Type B pancreatic cell (in vitro differentiated cells): ENCODE measurements at regions not wholly inside any gene's neighbourhood (a gene's known extent, or its start where the extent isn't known, plus 50 kb on each side); places are given as distances from the start of the nearest gene placed in this dataset.

Experiments used
- DNase-seq: peaks from one replicate; pipeline ENCODE4 v3.0.0; 2021; ENCODE audit warnings: mixed read lengths; ENCODE audit not compliant: unreplicated experiment; ENCODE audit errors: extremely low spot score
- H3K27ac Mint-ChIP-seq: 2 replicates; pipeline ENCODE4 v1.8.0; 2021; ENCODE audit warnings: mild to moderate bottlenecking, mixed read lengths
- H3K27me3 Mint-ChIP-seq: 2 replicates; pipeline ENCODE4 v1.8.0; 2021; ENCODE audit warnings: mixed read lengths
- H3K36me3 Mint-ChIP-seq: 2 replicates; pipeline ENCODE4 v1.8.0; 2021; ENCODE audit warnings: mixed read lengths
- H3K4me1 Mint-ChIP-seq: one replicate; pipeline ENCODE4 v1.8.0; 2021; ENCODE audit warnings: mixed read lengths; ENCODE audit not compliant: unreplicated experiment
- H3K4me3 Mint-ChIP-seq: 2 replicates; pipeline ENCODE4 v1.8.0; 2021; ENCODE audit warnings: mild to moderate bottlenecking, mixed read lengths
- H3K9me3 Mint-ChIP-seq: 2 replicates; pipeline ENCODE4 v1.8.0; 2021; ENCODE audit warnings: mixed read lengths
- TF ChIP-seq, protein P1 (sequence below): fragments of 200-600 bp; sonication (generic); conservative IDR thresholded peaks from 2 replicates; pipeline ENCODE4 v1.5.0; 2021; ENCODE audit warnings: antibody characterized with exemption, mild to moderate bottlenecking

- H3K4me1 Mint-ChIP-seq, result no peaks in the 10 kb centered on the region
- H3K4me3 Mint-ChIP-seq, result no peak overlapping the region
- H3K27ac Mint-ChIP-seq, result no peak overlapping the region
- H3K36me3 Mint-ChIP-seq, result no peaks in the 10 kb centered on the region
- no peaks in the 10 kb centered on the region for H3K9me3 Mint-ChIP-seq
- no peaks in the 10 kb centered on the region for H3K27me3 Mint-ChIP-seq
- no peak for DNase-seq
- TF ChIP-seq, protein P1, sequence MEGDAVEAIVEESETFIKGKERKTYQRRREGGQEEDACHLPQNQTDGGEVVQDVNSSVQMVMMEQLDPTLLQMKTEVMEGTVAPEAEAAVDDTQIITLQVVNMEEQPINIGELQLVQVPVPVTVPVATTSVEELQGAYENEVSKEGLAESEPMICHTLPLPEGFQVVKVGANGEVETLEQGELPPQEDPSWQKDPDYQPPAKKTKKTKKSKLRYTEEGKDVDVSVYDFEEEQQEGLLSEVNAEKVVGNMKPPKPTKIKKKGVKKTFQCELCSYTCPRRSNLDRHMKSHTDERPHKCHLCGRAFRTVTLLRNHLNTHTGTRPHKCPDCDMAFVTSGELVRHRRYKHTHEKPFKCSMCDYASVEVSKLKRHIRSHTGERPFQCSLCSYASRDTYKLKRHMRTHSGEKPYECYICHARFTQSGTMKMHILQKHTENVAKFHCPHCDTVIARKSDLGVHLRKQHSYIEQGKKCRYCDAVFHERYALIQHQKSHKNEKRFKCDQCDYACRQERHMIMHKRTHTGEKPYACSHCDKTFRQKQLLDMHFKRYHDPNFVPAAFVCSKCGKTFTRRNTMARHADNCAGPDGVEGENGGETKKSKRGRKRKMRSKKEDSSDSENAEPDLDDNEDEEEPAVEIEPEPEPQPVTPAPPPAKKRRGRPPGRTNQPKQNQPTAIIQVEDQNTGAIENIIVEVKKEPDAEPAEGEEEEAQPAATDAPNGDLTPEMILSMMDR, result no peak
Measured at GRCh38 chr7:19872094-19872493, 98.7 kb upstream of the TMEM196 start.

GRCh38 chr7:19871102-19871501 lies 97.7 kb upstream of the TMEM196 start:
- TF ChIP-seq, protein P1, result no peak
- no peaks in the 10 kb centered on the region for H3K4me1 Mint-ChIP-seq
- H3K27ac Mint-ChIP-seq, result no peak overlapping the region
- H3K9me3 Mint-ChIP-seq, result no peaks in the 10 kb centered on the region
- no peaks in the 10 kb centered on the region for H3K36me3 Mint-ChIP-seq
- no peak for DNase-seq
- no peaks in the 10 kb centered on the region for H3K27me3 Mint-ChIP-seq
- no peak overlapping the region for H3K4me3 Mint-ChIP-seq

DNA sequence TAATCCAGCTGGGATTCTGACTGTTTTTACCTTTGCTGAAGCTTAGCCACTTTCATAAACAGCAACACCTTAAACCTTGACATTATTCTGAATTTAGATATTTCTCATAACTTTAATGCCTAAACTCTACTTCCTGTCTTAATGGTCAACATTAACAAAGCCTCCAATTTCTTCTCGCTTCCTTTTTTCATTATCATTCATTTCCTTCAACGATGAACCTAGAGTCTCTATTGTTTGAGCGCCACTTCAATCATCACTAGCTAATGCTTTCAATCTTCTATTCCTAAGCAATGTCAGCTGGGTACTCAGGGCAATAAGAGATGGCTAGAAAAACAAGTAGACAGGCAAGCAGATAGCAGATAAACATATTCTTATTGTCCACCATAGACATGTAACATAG lies 96.6 kb upstream of the TMEM196 start:
- Mint-ChIP-seq H3K36me3 (no peaks in the 10 kb centered on the region), H3K27ac (no peak overlapping the region), H3K27me3 (no peaks in the 10 kb centered on the region), H3K4me1 (no peaks in the 10 kb centered on the region), H3K4me3 (no peak overlapping the region), H3K9me3 (no peaks in the 10 kb centered on the region)
- TF ChIP-seq, protein P1, result no peak
- DNase-seq, result no peak

- H3K4me1 Mint-ChIP-seq, result no peaks in the 10 kb centered on the region
- DNase-seq, result no peak
- H3K4me3 Mint-ChIP-seq, result no peak overlapping the region
- H3K27ac Mint-ChIP-seq, result no peak overlapping the region
- no peaks in the 10 kb centered on the region for H3K36me3 Mint-ChIP-seq
- TF ChIP-seq, protein P1, result no peak
- no peaks in the 10 kb centered on the region for H3K27me3 Mint-ChIP-seq
- H3K9me3 Mint-ChIP-seq, result no peaks in the 10 kb centered on the region
Measured at GRCh38 chr7:19853261-19853832, 79.9 kb upstream of the TMEM196 start.

GRCh38 chr7:19852192-19852591 lies 78.8 kb upstream of the TMEM196 start:
- TF ChIP-seq, protein P1, result no peak
- no peak overlapping the region for H3K27ac Mint-ChIP-seq
- H3K27me3 Mint-ChIP-seq, result no peaks in the 10 kb centered on the region
- no peak overlapping the region for H3K4me3 Mint-ChIP-seq
- no peaks in the 10 kb centered on the region for H3K4me1 Mint-ChIP-seq
- H3K36me3 Mint-ChIP-seq, result no peaks in the 10 kb centered on the region
- no peaks in the 10 kb centered on the region for H3K9me3 Mint-ChIP-seq
- no peak for DNase-seq

DNA sequence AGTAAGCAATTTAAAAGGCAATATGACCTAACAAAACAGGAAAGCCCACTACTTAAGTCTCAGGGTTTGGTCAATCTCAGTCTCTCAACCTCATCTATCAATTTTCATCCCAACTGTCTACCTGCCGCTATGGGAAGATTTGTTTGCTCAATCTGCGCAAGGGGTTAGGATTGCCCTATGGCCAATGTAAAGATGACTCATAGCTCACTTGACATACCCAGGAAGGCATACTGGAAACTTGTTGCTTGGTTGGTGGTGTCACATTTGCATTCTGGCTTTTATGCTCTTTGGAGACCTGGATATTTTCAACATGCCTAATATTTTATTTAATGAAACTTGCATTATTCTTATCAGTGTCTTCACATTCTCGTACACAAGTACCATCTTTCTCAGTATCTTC lies 78.1 kb upstream of the TMEM196 start:
- Mint-ChIP-seq H3K9me3 (no peaks in the 10 kb centered on the region), H3K4me3 (no peak overlapping the region), H3K36me3 (no peaks in the 10 kb centered on the region), H3K4me1 (no peaks in the 10 kb centered on the region), H3K27me3 (no peaks in the 10 kb centered on the region), H3K27ac (no peak overlapping the region)
- TF ChIP-seq, protein P1, result no peak
- no peak for DNase-seq
